ENCODE measurements at regions not wholly inside any gene's neighbourhood (a gene's known extent, or its start where the extent isn't known, plus 50 kb on each side); places are given as distances from the start of the nearest gene placed in this dataset.

DNA sequence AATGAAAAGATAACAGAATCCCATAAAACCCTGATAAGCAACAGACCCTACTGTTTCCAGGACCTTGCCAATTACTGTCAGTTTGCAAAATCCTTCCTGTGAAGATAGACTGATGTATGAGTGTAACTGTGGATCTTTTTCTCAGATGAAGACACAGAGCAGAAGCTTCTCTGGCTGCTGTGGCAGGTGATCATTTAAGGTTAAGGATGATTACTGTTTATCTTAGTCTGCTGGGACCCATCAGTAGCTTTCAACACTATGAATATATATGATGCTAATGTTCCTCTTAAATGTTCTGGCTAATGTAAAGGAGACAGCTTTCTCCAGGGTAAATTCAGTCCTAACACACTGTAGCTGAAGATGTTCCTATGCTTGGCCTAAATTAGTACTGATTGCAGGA lies 56.0 kb upstream of the CTTNBP2 start:
- TF ChIP-seq, protein P1, sequence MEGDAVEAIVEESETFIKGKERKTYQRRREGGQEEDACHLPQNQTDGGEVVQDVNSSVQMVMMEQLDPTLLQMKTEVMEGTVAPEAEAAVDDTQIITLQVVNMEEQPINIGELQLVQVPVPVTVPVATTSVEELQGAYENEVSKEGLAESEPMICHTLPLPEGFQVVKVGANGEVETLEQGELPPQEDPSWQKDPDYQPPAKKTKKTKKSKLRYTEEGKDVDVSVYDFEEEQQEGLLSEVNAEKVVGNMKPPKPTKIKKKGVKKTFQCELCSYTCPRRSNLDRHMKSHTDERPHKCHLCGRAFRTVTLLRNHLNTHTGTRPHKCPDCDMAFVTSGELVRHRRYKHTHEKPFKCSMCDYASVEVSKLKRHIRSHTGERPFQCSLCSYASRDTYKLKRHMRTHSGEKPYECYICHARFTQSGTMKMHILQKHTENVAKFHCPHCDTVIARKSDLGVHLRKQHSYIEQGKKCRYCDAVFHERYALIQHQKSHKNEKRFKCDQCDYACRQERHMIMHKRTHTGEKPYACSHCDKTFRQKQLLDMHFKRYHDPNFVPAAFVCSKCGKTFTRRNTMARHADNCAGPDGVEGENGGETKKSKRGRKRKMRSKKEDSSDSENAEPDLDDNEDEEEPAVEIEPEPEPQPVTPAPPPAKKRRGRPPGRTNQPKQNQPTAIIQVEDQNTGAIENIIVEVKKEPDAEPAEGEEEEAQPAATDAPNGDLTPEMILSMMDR (IDR thresholded peaks at IDR 0.05): no peak
- TF ChIP-seq POLR2AphosphoS5 (IDR thresholded peaks at IDR 0.05) (no peak), EP300 (IDR thresholded peaks at IDR 0.05; ENCODE audit: low read depth) (no peak)
